SH-SY5Y (cell line): ENCODE measurements at regions not wholly inside any gene's neighbourhood (a gene's known extent, or its start where the extent isn't known, plus 50 kb on each side); places are given as distances from the start of the nearest gene placed in this dataset.

Experiments used
- GATA2 ChIP-seq: IDR thresholded peaks from 2 replicates; pipeline ENCODE4 v1.6.1; 2011; ENCODE audit warnings: mild to moderate bottlenecking, low read depth, low read length
- GATA3 ChIP-seq: IDR thresholded peaks from 2 replicates; pipeline ENCODE4 v1.6.1; 2011; ENCODE audit warnings: low read depth, mild to moderate bottlenecking, low read length, moderate library complexity

- TF ChIP-seq GATA2 = no peak
- TF ChIP-seq GATA3 = no peak
Measured at GRCh38 chr2:122366427-122366826, 611.0 kb downstream of the TSN start.
